Transverse colon (tissue), 4 donors: ENCODE measurements at regions not wholly inside any gene's neighbourhood (a gene's known extent, or its start where the extent isn't known, plus 50 kb on each side); places are given as distances from the start of the nearest gene placed in this dataset.

Source experiments
- CTCF ChIP-seq, 5 experiments: fragments of 200-600 bp in 3 of 5; fragments of 450-650 bp in 2 of 5; sonication (generic) in 3 of 5; IDR thresholded peaks; 1 replicate in 2 of 5; 2 replicates in 3 of 5; pipeline ENCODE4 v1.5.1; 2016 to 2017; ENCODE audit warnings: antibody characterized with exemption in 5 of 5, inconsistent platforms in 3 of 5, mild to moderate bottlenecking in 2 of 5, moderate library complexity in 1 of 5
- POLR2AphosphoS5 ChIP-seq, 3 donors: sonication (generic); formaldehyde crosslinking; IDR thresholded peaks; one replicate each; pipeline ENCODE4 v1.6.1; 2016; ENCODE audit warnings: antibody characterized with exemption in 3 of 3

- TF ChIP-seq CTCF (IDR thresholded peaks at IDR 0.05) = peak; percentile 26 to 52 (median 44)
- no peak for TF ChIP-seq POLR2AphosphoS5 (IDR thresholded peaks at IDR 0.05)
Observed at GRCh38 chr6:27608916-27609883, 136.3 kb upstream of the ZNF184 start.
